ENCODE measurements at regions not wholly inside any gene's neighbourhood (a gene's known extent, or its start where the extent isn't known, plus 50 kb on each side); places are given as distances from the start of the nearest gene placed in this dataset.

DNA sequence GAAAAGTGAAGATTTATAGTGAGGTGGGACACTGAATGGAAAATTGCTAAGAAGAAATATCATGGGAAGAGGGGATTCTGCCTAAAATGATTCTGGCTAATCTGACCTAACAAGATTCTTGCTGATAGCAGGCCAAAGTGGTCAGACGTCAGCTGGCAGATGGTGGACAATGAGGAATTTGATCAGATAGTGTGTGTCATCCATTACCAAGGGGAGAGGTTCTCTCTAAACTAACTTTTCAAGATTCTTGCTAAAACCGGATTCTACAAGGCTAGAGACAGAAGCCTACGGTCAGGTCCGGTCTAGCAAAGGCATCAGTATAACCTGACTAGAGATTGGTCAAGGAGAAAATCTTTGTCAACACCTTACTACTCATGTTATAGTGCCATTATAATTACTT, 306.0 kb downstream of the ZNF608 start:
- Histone ChIP-seq H3K27me3 (ENCODE audit: insufficient read depth, low read length) (no peaks in the 10 kb centered on the region), H3K4me3 (ENCODE audit: low read length) (no peak overlapping the region), H3K4me1 (ENCODE audit: insufficient read depth, low read length) (no peaks in the 10 kb centered on the region), H3K9me3 (ENCODE audit: low read depth, low read length) (no peaks in the 10 kb centered on the region)

DNA sequence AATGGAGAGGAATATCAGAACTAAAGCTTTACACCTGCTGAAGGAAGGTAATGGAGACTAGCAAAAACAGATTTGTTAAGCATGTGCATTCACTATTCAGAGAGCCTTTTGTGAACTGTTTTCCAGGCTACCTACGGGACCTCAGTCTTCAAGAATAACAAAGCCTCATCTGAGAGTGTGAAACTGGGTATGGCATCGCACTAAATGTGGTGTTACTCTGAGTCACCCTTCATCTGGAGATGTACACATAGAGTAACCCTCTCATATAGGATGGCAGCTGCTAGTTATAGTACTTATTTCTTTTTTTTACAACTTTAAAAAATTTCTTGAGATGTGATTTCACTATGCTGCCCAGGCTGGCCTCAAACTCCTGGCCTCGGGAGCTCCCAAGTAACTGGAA, 306.8 kb downstream of the ZNF608 start:
- Histone ChIP-seq H3K4me3 (ENCODE audit: low read length) (no peak overlapping the region), H3K9me3 (ENCODE audit: low read depth, low read length) (peaks cover 2% of the 10 kb centered on the region), H3K4me1 (ENCODE audit: insufficient read depth, low read length) (no peaks in the 10 kb centered on the region), H3K27me3 (ENCODE audit: insufficient read depth, low read length) (no peaks in the 10 kb centered on the region)

DNA sequence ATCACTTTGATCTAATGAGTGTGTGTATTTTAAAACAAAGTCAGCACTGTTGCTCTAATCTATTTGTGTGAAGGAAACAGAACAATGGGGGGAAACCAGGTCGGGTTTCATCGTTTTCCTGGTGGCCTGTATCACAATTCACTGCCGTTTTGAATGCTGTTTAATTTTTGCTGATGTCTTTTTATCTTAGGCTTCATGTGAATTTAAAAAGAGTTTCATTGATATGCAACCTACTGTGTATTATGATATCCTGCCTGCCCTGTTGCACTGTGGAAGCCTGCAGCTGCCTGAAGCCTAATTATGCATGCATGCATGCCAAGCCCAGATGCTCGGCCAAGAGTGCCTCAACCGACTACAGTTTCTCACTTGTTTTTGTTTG, 307.5 kb downstream of the ZNF608 start:
- H3K4me1 ChIP-seq (ENCODE audit: insufficient read depth, low read length), result no peaks in the 10 kb centered on the region

DNA sequence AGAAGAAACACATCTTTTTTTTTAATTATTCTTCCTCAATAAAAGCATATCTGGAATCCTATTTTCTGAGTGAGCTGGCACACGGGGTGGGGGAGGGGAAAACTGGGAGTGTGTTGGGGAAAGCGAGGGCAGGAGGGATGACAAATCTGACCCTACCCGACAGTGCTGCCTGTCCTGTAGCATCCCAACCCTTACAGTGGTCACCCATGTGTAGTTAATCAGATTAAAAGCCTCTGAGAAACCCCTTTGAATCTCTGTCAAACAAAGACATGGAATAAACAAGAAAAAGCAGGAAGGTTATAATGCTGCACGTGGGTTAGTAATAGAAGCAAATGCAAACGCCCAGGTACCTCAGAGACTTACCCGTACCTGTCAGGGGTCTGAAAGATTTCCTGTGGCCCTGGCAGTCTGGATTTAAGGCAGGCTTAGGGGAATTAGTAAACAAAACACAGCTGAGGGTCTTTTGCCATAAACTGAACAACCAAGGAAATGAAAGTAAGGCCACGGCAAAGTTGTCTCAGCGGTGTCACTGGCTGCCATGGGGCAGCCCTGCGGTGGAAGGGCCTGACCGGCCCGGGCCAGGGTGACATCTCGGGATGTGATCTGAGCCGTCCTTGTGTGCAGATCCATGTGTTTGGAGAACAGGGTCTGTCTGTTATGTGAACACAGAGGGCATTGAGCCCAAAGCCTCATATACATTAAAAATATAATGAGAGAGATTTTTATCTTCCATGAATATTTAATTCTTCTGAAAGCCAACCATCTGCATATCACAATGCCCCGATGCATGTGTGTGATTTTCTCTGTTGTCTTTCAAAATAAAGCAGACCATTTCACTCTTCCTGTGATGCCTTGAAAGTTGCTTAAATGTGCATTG, 308.2 kb downstream of the ZNF608 start:
- Histone ChIP-seq H3K4me3 (ENCODE audit: low read length) (no peak overlapping the region), H3K4me1 (ENCODE audit: insufficient read depth, low read length) (no peaks in the 10 kb centered on the region), H3K9me3 (ENCODE audit: low read depth, low read length) (peaks cover 7% of the 10 kb centered on the region), H3K27me3 (ENCODE audit: insufficient read depth, low read length) (no peaks in the 10 kb centered on the region)

More for the DNA sequence above, 307.5 kb downstream of the ZNF608 start:
- H3K9me3 ChIP-seq (ENCODE audit: low read depth, low read length), result peaks cover 7% of the 10 kb centered on the region
- no peaks in the 10 kb centered on the region for H3K27me3 ChIP-seq (ENCODE audit: insufficient read depth, low read length)
- H3K4me3 ChIP-seq (ENCODE audit: low read length), result no peak overlapping the region

DNA sequence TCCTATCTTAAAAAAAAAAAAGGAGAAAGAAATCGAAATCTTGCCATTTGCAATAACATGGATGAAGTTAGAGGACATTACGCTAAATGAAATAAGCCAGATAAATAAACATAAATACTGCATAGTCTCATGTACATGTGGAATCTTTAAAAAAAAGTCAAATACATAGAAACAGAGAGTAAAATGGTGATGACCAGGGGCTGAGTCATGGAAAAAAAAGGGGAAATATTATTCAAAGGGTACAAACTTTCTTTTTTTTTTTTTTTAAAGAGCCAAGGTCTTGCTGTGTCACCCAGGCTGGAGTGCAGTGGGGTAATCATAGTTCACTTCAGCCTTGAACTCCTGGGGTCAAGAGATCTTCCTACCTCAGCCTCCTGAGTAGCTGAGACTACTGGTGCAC, 310.1 kb downstream of the ZNF608 start:
- H3K4me3 ChIP-seq (ENCODE audit: low read length), result no peak overlapping the region
- no peaks in the 10 kb centered on the region for H3K4me1 ChIP-seq (ENCODE audit: insufficient read depth, low read length)
- H3K9me3 ChIP-seq (ENCODE audit: low read depth, low read length), result peaks cover 7% of the 10 kb centered on the region
- no peaks in the 10 kb centered on the region for H3K27me3 ChIP-seq (ENCODE audit: insufficient read depth, low read length)

DNA sequence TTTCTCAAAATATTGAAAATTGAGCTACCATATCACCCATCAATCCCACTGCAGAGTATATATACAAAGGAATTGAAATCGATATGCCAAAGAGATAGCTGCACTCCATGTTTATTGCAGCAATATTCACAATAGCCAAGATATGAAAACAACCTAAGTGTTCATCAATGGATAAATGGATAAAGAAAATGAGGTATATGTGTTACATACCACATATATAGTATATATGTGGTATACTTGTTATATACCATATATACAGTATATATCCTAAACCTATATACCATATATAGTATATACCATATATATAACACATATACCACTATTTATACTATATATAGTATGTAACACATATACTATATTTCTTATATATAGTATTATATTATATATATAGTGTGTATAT, 313.3 kb downstream of the ZNF608 start:
- no peaks in the 10 kb centered on the region for H3K27me3 ChIP-seq (ENCODE audit: insufficient read depth, low read length)
- peaks cover 13% of the 10 kb centered on the region for H3K9me3 ChIP-seq (ENCODE audit: low read depth, low read length)
- no peak overlapping the region for H3K4me3 ChIP-seq (ENCODE audit: low read length)
- no peaks in the 10 kb centered on the region for H3K4me1 ChIP-seq (ENCODE audit: insufficient read depth, low read length)

DNA sequence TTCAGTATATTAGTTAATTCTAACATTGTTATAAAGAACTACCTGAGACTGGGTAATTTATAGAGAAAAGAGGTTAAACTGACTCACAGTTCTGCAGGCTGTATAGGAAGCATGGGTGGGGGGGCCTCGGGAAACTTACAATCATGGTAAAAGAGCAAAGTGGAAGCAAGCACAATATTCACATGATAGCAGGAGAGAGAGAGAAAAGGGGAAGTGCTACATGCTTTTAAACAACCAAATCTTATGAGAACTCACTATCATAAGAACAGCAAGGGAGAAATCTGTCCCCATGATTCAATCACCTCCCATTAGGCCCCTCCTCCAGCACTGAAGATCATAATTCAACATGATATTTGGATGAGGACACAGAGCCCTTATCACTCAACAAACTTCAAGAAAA, 324.9 kb downstream of the ZNF608 start:
- H3K9me3 ChIP-seq (ENCODE audit: low read depth, low read length), result peaks cover 7% of the 10 kb centered on the region
- no peak overlapping the region for H3K4me3 ChIP-seq (ENCODE audit: low read length)
- H3K27me3 ChIP-seq (ENCODE audit: insufficient read depth, low read length), result no peaks in the 10 kb centered on the region
- no peaks in the 10 kb centered on the region for H3K4me1 ChIP-seq (ENCODE audit: insufficient read depth, low read length)

DNA sequence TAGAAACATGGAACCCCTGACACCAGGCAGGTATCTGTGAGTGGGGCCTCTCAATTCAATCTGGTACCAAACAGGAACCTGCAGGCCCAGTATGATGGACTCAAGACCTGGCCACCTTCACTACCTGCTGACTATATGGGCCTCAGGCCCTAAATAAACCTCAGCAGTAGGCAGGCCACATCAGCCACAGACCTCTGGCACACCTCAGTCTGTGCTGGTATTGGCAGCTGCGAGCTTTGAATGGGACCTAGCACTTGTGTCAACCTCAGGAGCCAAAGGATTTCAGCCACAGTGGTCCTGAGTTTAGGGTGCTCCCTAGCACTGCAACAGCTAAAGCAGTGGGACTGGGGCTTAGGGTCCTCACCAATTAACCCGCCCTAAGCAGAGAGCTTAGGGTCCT, 325.5 kb downstream of the ZNF608 start:
- Histone ChIP-seq H3K9me3 (ENCODE audit: low read depth, low read length) (peaks cover 7% of the 10 kb centered on the region), H3K4me3 (ENCODE audit: low read length) (no peak overlapping the region), H3K27me3 (ENCODE audit: insufficient read depth, low read length) (no peaks in the 10 kb centered on the region), H3K4me1 (ENCODE audit: insufficient read depth, low read length) (no peaks in the 10 kb centered on the region)

DNA sequence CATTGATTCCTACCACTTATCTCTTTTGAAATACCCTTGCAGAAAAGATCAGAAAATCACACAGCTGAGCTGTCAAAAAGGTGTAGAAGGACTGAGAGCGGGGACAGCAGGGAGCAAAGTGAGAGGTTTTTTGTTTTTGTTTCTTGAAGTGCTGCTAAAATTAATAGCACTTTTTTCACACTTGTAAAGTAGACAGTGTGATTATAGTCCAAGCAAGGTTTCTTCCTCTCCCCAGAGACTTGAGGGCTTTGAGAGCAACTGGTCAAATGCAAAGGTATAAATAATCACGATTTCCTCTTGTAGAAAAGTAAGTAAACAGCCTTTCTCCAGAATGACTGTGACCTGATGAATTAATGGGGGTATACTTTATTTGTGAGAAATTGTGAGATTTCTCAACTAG, 326.9 kb downstream of the ZNF608 start:
- H3K4me1 ChIP-seq (ENCODE audit: insufficient read depth, low read length), result no peaks in the 10 kb centered on the region
- H3K9me3 ChIP-seq (ENCODE audit: low read depth, low read length), result peaks cover 7% of the 10 kb centered on the region
- H3K4me3 ChIP-seq (ENCODE audit: low read length), result no peak overlapping the region
- H3K27me3 ChIP-seq (ENCODE audit: insufficient read depth, low read length), result no peaks in the 10 kb centered on the region

DNA sequence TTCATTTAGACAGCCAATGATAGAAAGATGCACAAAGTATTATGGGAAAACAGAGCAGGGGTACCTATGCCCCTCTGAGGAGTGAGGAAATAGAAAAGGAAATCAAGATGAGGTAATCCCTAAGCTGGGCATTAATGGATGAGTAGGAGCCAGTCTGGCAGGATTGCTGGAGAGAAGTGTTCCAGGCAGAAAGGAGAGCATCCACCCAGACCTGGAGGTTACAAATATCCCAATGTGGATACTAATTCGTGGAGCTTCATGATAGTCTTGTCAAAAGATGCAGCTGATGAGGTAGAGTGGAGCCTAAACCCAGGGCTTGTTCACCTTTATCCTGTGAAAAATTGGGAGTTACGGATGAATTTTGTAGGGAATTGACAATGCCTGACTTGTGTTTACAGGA, 328.0 kb downstream of the ZNF608 start:
- H3K27me3 ChIP-seq (ENCODE audit: insufficient read depth, low read length), result no peaks in the 10 kb centered on the region
- H3K4me1 ChIP-seq (ENCODE audit: insufficient read depth, low read length), result no peaks in the 10 kb centered on the region
- H3K9me3 ChIP-seq (ENCODE audit: low read depth, low read length), result peaks cover 7% of the 10 kb centered on the region
- no peak overlapping the region for H3K4me3 ChIP-seq (ENCODE audit: low read length)

DNA sequence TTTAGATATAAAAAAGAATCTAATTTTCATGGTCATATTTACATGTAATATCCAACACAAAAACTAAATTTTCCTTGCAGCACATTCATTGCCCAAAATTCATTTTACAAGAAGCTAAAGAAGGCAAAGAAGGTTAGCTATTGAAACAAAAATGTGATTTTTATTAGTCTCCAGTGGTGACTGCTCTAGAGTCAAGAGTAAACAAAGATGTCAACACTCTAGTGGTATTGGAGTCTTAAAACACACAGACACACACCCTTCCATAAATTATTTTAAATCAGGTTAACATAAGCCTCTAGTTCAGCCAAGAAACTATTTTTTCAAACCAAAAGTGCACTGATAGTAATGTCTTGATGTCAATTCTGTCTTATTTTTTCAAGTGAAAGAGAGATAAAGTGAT, 329.2 kb downstream of the ZNF608 start:
- peaks cover 1% of the 10 kb centered on the region for H3K9me3 ChIP-seq (ENCODE audit: low read depth, low read length)
- no peaks in the 10 kb centered on the region for H3K27me3 ChIP-seq (ENCODE audit: insufficient read depth, low read length)
- H3K4me1 ChIP-seq (ENCODE audit: insufficient read depth, low read length), result no peaks in the 10 kb centered on the region
- H3K4me3 ChIP-seq (ENCODE audit: low read length), result no peak overlapping the region

DNA sequence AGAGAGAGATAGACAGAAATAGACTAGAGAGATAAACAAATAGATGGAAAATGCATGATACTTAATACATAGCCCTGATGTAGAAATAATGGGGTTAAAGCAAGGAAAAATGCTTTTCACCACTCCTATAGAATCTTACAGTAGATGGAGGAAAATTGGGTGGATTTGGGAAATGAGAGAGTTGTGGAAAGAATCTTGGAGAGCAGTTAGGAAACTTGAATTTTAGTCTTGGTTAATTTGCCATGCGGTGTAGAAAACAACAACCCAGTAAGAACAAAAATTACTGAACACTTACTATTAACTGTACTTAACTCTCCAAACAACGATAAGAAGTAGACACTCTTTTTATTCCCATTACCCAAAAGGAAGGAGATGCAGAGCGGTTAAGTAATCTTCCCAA, 329.8 kb downstream of the ZNF608 start:
- Histone ChIP-seq H3K4me1 (ENCODE audit: insufficient read depth, low read length) (no peaks in the 10 kb centered on the region), H3K27me3 (ENCODE audit: insufficient read depth, low read length) (no peaks in the 10 kb centered on the region), H3K4me3 (ENCODE audit: low read length) (no peak overlapping the region), H3K9me3 (ENCODE audit: low read depth, low read length) (no peaks in the 10 kb centered on the region)

DNA sequence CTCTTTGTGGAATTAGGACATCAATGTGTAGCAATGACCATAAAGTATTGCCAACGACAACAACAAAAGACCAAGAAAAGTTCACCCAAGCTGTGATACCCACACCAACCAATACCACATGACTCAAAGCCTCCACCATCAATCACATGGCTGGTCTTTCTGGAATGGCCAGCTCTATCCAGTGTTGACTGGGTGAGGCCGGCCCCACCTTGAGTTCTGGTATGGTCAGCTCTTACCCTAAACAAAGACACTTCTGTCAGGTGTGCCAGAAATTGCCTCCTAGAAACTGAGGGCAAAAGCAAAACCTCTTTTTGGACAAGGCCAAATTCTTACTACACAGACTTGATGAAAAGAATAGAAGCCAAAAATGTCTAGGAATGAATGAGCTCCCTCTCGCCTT, 331.5 kb downstream of the ZNF608 start:
- Histone ChIP-seq H3K4me1 (ENCODE audit: insufficient read depth, low read length) (no peaks in the 10 kb centered on the region), H3K9me3 (ENCODE audit: low read depth, low read length) (no peaks in the 10 kb centered on the region), H3K27me3 (ENCODE audit: insufficient read depth, low read length) (no peaks in the 10 kb centered on the region), H3K4me3 (ENCODE audit: low read length) (no peak overlapping the region)

DNA sequence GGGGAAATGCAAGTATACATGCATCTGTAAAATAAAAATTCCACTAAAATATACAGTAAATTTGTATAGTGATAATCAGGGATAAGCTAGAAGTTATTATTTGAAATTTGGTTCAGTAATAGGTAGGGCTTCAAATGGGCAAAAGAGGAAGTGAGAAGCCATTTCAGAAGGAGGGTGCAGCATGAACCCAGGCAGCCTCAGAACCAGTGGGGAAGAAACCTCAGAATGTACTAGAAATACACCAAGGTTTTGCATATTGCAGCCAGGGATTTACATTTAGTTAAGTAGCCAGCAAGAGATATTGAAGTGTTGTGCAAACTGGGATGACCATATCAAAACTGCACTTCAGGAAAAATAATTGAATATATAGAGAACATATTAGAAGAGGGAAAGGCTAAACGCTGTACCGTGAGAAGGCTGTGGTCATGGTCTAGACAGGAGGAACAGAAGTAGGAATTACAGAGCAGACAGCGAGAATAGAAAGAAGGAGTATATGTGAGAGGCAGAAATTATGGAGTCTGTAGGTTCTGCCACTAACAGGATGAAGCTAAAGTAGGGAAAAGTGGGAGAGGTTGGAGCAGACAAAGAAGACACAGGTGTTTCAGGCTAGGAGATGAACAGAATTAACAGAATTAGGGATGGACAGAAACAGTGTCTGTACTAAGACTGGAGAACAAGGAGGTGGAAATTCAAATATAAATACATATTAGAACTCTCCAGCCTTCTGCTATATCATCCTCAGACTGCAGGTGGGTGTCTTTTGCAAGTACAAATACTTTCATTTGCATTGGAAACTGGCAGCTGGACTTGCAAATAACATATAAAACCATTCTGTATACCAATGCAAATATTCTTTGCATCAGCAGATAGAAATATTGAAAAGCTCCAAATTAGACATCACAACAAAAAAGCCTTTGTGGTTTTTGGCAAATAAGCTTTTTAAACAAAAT, 335.6 kb downstream of the ZNF608 start:
- Histone ChIP-seq H3K9me3 (ENCODE audit: low read depth, low read length) (no peaks in the 10 kb centered on the region), H3K4me3 (ENCODE audit: low read length) (no peak overlapping the region), H3K27me3 (ENCODE audit: insufficient read depth, low read length) (no peaks in the 10 kb centered on the region), H3K4me1 (ENCODE audit: insufficient read depth, low read length) (no peaks in the 10 kb centered on the region)

DNA sequence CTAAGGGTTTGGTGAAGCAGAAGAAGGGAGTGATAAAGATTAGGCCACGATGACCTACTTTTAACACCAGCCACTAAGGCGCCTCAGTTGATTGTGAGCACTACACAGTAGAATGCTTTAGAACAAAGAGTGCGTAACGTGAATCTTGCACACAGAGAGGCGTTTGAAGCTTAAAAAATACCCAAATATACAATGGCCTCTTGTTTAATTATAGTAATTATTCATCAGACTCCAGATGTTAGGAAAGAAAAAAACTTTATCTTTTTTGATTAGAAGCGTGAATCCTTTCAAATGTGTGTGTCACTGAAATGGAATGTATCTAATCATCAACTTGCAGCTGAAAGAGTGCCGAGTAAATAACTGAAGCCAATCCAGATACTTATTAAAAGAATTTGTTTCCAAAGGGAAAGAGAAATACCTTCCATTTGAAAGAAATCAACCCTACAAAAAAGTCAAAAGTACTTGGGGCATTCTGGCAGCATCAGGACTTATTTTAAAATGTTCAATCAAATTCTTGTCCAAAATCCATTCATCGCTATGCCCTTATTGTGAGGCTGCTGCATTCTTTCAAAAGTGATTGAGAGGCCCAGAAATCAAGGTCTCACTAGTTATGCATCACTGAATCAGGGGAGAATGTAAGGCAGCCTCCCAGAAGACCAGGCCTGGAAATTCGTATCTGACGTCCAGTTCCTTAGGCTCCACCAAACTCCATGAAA, 337.5 kb downstream of the ZNF608 start:
- Histone ChIP-seq H3K9me3 (ENCODE audit: low read depth, low read length) (no peaks in the 10 kb centered on the region), H3K4me1 (ENCODE audit: insufficient read depth, low read length) (no peaks in the 10 kb centered on the region), H3K27me3 (ENCODE audit: insufficient read depth, low read length) (no peaks in the 10 kb centered on the region), H3K4me3 (ENCODE audit: low read length) (no peak overlapping the region)

Measured in mononuclear cell (primary cell).